T follicular helper cell (primary cell): ENCODE measurements at regions not wholly inside any gene's neighbourhood (a gene's known extent, or its start where the extent isn't known, plus 50 kb on each side); places are given as distances from the start of the nearest gene placed in this dataset.

Source experiments
- DNase-seq: peaks from one replicate; pipeline ENCODE4 v3.0.0-alpha.2; 2020; ENCODE audit warnings: low read depth

- no peak for DNase-seq
Observed at GRCh38 chr9:119005162-119005561, 364.1 kb downstream of the BRINP1 start.

GRCh38 chr9:119009249-119009648, 360.0 kb downstream of the BRINP1 start:
- no peak for DNase-seq

GRCh38 chr9:119020284-119020683, 349.0 kb downstream of the BRINP1 start:
- no peak for DNase-seq

GRCh38 chr9:119020730-119021333, 348.4 kb downstream of the BRINP1 start:
- no peak for DNase-seq

DNA sequence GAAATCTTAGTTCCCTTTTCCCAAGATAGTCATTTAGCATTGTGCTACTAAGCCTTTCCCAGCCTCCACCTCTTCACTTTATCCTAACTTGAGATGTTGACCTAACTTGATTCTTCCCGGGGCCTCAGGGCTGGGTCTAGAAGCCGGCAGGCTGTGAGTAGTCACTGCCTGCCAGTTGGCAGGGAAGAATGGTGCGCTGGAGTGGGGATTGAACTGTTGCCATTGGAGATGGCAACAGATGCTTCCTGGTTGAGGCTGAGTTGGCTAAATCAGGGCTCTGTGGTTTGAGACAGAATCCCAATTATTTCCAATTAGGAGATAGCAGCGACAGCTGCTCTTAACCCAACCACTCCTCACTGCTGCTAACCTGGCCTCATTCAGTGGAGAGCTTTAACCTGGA, 343.1 kb downstream of the BRINP1 start:
- no peak for DNase-seq

- DNase-seq: no peak
Observed at GRCh38 chr9:119027901-119028699, 341.1 kb downstream of the BRINP1 start.

- DNase-seq: no peak
Observed at GRCh38 chr9:119029886-119030285, 339.3 kb downstream of the BRINP1 start.

- no peak for DNase-seq
Observed at GRCh38 chr9:119033596-119033995, 335.6 kb downstream of the BRINP1 start.

DNA sequence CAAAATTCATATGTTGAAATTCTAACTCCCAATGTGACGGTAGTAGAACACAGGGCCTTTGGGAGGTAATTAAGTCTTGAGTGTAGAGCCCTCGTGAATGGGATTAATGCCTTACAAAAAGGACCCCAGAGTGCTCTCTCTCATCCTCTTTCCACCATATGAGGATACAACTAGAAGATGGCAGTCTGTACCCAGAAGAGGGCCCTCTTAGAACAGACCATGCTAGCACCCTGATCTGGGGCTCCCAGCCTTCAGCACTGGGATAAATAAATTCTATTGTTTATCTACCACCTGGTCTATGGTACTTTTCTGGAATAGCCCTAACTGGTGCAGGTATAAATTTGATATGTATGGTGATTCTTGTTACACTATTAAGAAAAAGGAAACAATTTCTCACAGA, 332.3 kb downstream of the BRINP1 start:
- no peak for DNase-seq

DNA sequence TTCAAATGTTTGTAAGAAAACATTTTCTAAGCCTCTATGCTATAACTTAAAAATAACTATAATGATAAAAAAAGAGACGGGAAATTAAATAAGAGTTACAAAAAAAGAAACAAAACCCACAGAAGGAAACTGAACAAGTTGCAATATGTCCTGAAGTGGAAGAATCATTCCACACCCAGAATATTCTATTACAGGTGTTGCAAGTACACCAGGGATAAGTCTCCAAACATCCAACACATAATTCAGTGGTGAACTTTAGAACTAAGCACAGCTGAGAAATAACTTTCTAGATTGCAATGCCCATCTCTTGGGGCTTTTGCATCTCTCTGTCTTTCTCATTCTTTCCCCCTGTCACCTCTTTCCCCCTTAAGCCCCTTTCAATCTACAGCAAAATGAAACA, 325.2 kb downstream of the BRINP1 start:
- DNase-seq: no peak

DNA sequence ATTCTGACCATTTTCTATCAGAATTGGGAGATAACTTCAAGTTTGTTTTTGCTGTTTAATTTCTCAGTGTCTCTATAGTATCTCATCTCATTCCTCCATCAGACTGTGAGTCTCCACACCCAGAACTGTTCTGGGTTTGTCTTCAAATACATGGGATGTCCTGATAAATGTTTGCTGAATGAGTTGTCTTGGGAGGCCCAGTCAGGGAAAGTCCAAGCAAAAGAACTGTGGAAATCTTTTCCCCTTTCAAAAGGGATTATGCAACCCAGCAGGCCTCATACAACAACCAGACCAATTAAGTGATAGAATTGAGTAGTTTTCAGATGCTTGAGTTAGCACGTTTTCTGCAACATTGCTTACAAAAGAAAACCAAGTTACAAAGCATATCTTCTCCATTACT, 324.4 kb downstream of the BRINP1 start:
- DNase-seq: no peak

- DNase-seq: no peak
Observed at GRCh38 chr9:119047513-119048307, 321.5 kb downstream of the BRINP1 start.

GRCh38 chr9:119050281-119050680, 319.0 kb downstream of the BRINP1 start:
- no peak for DNase-seq

- no peak for DNase-seq
Observed at GRCh38 chr9:119052339-119053030, 316.8 kb downstream of the BRINP1 start.

DNA sequence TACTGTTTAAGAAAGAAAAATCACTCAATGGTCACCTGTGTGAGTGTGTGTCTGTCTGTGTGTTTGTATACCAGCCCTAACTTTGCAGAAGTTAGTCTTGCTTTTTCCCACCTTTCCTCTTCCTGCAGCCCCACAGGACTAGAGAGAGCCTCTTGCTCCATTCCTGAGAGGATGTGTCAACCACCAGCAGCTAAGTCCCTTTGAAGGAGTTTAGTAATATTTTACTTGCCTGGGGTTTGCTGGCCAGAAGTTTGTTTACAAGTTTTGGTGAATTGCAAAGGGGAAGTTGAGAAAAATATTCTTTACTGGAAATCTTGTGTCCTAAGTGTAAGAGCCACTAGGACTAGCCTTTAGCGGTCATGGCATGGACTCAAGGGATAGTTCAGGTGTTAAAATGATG, 316.2 kb downstream of the BRINP1 start:
- DNase-seq: no peak

DNA sequence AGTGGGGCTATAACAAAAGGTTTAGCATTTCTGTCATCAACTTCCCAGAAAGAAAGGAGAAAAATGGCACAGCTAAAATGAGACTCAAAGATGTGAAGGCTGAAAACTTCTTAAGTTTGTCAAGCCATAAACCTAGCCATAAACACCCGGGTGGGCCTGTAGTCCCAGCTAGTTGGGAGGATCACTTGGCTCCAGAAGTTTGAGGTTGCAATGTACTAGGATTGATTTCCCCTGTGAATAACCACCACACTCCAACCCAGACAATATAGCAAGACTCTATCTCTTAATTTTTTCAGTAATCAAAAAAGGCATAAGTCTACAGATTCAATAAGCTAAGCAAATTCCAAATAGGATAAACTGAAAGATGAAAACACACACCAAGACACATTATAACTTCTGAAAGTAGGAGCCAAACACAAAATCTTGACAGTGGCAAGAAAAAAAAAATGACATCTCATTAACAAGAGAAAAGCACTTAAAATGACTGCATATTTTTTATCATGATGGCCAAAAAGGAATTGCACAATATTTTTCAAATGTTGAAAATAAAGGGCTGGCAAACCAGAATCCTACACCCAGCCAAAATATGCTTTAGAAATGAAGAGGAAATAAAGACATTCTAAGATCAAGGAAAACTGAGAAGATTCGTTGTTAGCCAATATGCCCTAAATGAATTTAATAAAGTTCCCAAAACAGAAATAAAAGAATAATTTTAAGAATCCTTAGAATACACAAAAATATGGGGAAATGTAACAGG, 308.4 kb downstream of the BRINP1 start:
- no peak for DNase-seq

DNA sequence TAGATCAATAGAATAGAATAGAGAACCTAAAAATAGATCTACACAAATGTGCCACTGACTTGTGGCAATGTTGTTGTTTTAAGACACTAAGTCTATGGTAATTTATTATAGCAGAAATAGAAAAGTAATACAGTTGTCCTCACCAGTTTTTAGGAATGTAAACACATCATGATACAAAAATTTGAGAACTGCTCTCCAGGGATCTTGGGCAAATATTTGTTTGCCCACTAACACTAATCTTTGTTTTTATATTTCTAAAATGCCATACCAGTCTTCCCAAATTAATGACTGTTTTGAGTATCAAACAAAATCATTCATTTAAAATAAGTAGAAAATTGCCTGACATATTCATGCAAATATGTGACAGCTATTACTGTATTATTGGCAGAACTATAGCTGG, 297.6 kb downstream of the BRINP1 start:
- no peak for DNase-seq

DNA sequence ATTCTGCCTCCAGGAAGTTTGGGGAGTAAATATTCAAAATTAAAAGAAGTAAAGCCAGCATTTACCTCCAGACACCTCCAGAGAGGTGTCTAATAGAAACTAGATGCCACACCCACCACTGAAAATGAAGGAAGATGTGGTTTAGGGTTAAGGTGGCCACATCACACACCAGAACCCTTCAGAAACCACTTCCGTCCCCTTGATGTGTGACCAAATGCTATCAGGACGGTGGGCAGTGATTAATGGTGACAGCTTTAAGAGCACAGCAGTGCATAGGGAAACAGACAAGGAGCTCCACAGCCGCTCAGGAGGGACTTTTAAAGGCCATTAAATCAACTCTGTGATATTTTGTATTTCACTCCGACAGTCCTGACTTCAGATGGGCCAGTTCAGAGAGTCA, 295.2 kb downstream of the BRINP1 start:
- no peak for DNase-seq

GRCh38 chr9:119078015-119078414, 291.2 kb downstream of the BRINP1 start:
- DNase-seq: no peak

- DNase-seq: no peak
Observed at GRCh38 chr9:119083673-119084072, 285.6 kb downstream of the BRINP1 start.

- DNase-seq: no peak
Observed at GRCh38 chr9:119086590-119086989, 282.6 kb downstream of the BRINP1 start.
